ENCODE measurements at regions not wholly inside any gene's neighbourhood (a gene's known extent, or its start where the extent isn't known, plus 50 kb on each side); places are given as distances from the start of the nearest gene placed in this dataset.

GRCh38 chr12:53849656-53850055, 89.0 kb upstream of the HOXC13 start:
- TF ChIP-seq, protein P1, sequence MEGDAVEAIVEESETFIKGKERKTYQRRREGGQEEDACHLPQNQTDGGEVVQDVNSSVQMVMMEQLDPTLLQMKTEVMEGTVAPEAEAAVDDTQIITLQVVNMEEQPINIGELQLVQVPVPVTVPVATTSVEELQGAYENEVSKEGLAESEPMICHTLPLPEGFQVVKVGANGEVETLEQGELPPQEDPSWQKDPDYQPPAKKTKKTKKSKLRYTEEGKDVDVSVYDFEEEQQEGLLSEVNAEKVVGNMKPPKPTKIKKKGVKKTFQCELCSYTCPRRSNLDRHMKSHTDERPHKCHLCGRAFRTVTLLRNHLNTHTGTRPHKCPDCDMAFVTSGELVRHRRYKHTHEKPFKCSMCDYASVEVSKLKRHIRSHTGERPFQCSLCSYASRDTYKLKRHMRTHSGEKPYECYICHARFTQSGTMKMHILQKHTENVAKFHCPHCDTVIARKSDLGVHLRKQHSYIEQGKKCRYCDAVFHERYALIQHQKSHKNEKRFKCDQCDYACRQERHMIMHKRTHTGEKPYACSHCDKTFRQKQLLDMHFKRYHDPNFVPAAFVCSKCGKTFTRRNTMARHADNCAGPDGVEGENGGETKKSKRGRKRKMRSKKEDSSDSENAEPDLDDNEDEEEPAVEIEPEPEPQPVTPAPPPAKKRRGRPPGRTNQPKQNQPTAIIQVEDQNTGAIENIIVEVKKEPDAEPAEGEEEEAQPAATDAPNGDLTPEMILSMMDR (IDR thresholded peaks at IDR 0.05; ENCODE audit: low read depth, low read length): no peak
- no peak for TF ChIP-seq MYC (IDR thresholded peaks at IDR 0.05; ENCODE audit: low read depth, low read length)

All from NB4 (cell line).